ENCODE measurements at regions not wholly inside any gene's neighbourhood (a gene's known extent, or its start where the extent isn't known, plus 50 kb on each side); places are given as distances from the start of the nearest gene placed in this dataset.

DNA sequence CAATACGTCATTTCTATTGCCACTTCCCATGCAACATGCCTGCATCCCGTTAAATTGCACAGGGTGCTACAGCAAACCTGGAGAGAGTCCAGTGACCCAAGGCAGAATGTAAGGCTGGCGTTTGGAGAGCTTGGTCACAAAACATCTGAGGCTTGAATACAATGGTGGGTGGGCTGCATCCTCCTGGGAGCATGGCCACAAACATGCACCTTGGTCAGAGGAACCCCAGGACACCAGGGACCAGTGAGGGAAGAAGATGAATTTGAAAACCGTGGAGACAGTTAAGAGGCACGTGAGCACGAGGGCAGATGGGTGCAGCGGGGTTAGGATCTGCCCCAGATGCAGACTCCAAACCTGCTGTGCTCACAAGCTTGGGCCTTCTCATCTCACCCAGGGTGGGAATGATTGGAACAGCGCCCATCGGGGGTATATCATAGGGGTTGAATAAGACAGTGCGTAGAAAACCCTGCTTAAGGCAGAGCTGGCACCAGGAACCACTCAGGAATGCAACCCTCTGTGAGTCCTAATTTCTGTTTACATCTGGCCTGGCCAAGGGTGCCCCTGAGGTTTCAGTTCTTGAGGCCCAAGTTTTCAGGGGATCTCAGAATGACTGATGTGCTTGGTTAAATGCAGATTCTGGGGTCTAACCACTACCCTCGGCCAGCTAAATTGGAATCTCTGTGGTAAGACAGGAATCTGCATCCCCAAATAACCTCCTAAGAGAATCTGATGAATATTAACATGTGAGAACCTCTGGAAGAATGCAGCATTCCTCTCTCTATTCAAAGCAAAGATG is 97.2 kb downstream of the ARL4C start:
- Histone ChIP-seq H3K27me3 (no peaks in the 10 kb centered on the region), H3K4me3 (no peak overlapping the region), H3K27ac (no peak overlapping the region), H3K36me3 (no peaks in the 10 kb centered on the region), H3K4me1 (no peaks in the 10 kb centered on the region), H3K9me3 (no peaks in the 10 kb centered on the region)
- intact Hi-C loops (cut with DNase I; ENCODE audit: low total_unique reads) = no loop called here
- no peak for DNase-seq
- TF ChIP-seq, protein P1, sequence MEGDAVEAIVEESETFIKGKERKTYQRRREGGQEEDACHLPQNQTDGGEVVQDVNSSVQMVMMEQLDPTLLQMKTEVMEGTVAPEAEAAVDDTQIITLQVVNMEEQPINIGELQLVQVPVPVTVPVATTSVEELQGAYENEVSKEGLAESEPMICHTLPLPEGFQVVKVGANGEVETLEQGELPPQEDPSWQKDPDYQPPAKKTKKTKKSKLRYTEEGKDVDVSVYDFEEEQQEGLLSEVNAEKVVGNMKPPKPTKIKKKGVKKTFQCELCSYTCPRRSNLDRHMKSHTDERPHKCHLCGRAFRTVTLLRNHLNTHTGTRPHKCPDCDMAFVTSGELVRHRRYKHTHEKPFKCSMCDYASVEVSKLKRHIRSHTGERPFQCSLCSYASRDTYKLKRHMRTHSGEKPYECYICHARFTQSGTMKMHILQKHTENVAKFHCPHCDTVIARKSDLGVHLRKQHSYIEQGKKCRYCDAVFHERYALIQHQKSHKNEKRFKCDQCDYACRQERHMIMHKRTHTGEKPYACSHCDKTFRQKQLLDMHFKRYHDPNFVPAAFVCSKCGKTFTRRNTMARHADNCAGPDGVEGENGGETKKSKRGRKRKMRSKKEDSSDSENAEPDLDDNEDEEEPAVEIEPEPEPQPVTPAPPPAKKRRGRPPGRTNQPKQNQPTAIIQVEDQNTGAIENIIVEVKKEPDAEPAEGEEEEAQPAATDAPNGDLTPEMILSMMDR (IDR thresholded peaks at IDR 0.05) = no peak

DNA sequence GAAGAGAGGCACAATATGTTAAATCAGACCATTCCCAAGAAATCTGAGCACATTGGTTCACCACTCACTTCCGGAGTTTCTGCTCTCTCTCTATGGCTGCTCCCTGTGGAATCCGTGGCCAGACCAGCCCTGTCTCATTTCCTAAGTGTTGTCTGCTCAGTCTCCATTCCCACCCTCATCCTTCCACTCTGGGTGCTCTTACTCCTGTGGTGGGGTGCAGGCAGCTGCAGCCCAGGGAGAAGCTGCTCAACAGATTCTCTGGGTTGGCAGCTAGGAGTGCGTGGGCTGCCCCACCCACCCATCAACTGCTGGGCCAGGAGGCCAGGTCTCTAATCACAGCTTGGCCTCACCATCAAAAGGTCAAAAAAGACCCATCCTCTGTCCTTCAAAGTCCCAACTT is 98.3 kb downstream of the ARL4C start:
- Histone ChIP-seq H3K9me3 (no peaks in the 10 kb centered on the region), H3K27ac (no peak overlapping the region), H3K27me3 (no peaks in the 10 kb centered on the region), H3K4me3 (no peak overlapping the region), H3K4me1 (no peaks in the 10 kb centered on the region), H3K36me3 (no peaks in the 10 kb centered on the region)
- DNase-seq = no peak
- intact Hi-C loops (cut with DNase I; ENCODE audit: low total_unique reads) = no loop called here
- TF ChIP-seq, protein P1 (IDR thresholded peaks at IDR 0.05) = no peak

DNA sequence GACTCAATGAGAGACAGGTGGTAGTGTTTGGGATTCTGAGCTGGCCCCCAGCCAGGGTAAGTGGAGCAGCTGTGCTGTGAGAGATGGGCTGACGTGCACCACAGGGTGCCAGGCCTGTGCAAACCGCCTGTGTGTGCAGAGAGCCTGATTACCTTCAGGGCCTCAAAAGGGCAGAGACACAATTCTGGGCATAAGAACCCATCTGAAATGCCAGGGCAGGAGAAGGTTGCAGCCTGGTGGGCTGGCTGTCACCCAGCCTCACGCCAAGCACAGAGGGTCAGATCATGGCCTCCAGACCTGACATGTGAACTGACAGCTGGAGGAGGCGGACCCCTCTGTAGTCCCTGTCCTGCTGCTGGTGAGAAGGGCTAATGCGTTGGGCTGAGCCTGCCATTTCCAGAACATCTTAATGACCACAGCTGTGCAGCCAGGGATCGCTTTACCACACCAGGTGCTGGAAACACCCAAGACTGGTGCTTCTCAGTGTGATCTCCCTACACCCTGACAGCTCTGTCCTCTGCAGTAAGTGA is 100.9 kb downstream of the ARL4C start:
- Histone ChIP-seq H3K27ac (no peak overlapping the region), H3K36me3 (no peaks in the 10 kb centered on the region), H3K27me3 (no peaks in the 10 kb centered on the region), H3K4me1 (no peaks in the 10 kb centered on the region), H3K9me3 (no peaks in the 10 kb centered on the region), H3K4me3 (no peak overlapping the region)
- TF ChIP-seq, protein P1 (IDR thresholded peaks at IDR 0.05) = no peak
- intact Hi-C loops (cut with DNase I; ENCODE audit: low total_unique reads) = no loop called here
- DNase-seq = no peak

DNA sequence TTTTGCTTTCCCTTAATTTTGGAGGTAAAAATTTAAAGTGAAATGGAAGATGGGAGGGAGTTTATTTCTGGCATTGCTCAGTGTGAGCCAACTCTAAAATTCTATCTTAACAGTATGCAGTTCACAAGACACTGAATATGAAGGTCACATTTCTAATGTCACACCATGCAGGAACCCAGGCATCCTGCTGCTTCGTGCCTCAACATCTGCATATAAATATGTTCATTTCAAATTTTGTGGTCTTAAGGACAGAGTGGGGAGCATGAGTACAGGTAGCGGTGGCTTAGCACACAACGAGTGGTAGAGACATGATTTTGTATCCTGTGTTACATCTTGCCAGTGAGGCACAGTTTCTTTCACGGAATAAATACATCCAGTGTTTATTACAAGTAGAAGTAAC is 102.4 kb downstream of the ARL4C start:
- no peaks in the 10 kb centered on the region for H3K9me3 ChIP-seq
- intact Hi-C loops (cut with DNase I; ENCODE audit: low total_unique reads) = no loop called here
- H3K36me3 ChIP-seq = no peaks in the 10 kb centered on the region
- H3K27ac ChIP-seq = no peak overlapping the region
- TF ChIP-seq, protein P1 (IDR thresholded peaks at IDR 0.05) = no peak
- no peak overlapping the region for H3K4me3 ChIP-seq
- no peak for DNase-seq
- no peaks in the 10 kb centered on the region for H3K27me3 ChIP-seq
- no peaks in the 10 kb centered on the region for H3K4me1 ChIP-seq

DNA sequence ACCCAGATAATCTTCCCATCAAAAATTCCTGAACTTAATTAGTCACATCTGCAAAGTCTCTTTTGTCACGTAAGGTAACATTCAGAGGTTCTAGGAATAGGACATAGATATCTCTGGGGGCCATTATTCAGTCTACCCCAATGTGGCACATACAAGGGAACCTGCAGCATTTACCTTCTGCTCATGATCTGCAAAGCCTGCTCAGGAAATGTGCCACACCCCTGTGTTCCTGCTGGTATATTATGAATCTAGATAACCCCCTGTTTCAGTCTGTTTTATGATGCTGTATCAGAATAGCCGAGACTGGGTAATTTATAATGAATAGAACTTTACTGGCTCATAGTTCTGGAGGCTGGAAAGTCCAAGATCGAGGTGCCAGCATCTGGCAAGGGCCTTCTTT is 103.5 kb downstream of the ARL4C start:
- TF ChIP-seq, protein P1 (IDR thresholded peaks at IDR 0.05) = no peak
- H3K36me3 ChIP-seq = no peaks in the 10 kb centered on the region

More for the DNA sequence above, 103.5 kb downstream of the ARL4C start:
- no peak overlapping the region for H3K27ac ChIP-seq
- no peak overlapping the region for H3K4me3 ChIP-seq
- no peaks in the 10 kb centered on the region for H3K4me1 ChIP-seq
- no peak for DNase-seq
- no peaks in the 10 kb centered on the region for H3K27me3 ChIP-seq
- intact Hi-C loops (cut with DNase I; ENCODE audit: low total_unique reads) = no loop called here
- no peaks in the 10 kb centered on the region for H3K9me3 ChIP-seq

All from tibial artery (tissue), 4 donors.